ENCODE measurements at regions not wholly inside any gene's neighbourhood (a gene's known extent, or its start where the extent isn't known, plus 50 kb on each side); places are given as distances from the start of the nearest gene placed in this dataset.
"Not testable (repeated sequence)": the region's sequence is repeated elsewhere in the genome, so short reads cannot be mapped to it uniquely, and the experiment has no call there.

- H3K27me3 ChIP-seq = no peaks in the 10 kb centered on the region
- H3K36me3 ChIP-seq = no peaks in the 10 kb centered on the region
- no peak overlapping the region for H3K4me3 ChIP-seq
- no peak for TF ChIP-seq Cebpa-rat (IDR thresholded peaks at IDR 0.05)
- H3K9ac ChIP-seq = no peak overlapping the region
- H3K4me1 ChIP-seq = peaks cover 15 to 67% (median 52%) of the 10 kb centered on the region in 10 experiments
- H4K20me1 ChIP-seq = no peaks in the 10 kb centered on the region
- peak overlapping the region in 7 of 11 experiments; percentile 16 to 86 (median 78); a peak in 12 of 22 replicates for H3K4me2 ChIP-seq
- peaks cover 0 to 14% (median 8%) of the 10 kb centered on the region in 11 experiments; a peak in 16 of 22 replicates for H3K9me3 ChIP-seq (replicated peaks in 1 of 11)
- peak overlapping the region in 4 of 11 experiments; percentile 80 to 82 (median 80); a peak in 6 of 22 replicates for H3K27ac ChIP-seq
Observed at GRCh38 chr17:56718515-56718914, 115.2 kb downstream of the C17orf67 start.

- Histone ChIP-seq H3K4me2 (no peak overlapping the region), H4K20me1 (no peaks in the 10 kb centered on the region), H3K27me3 (no peaks in the 10 kb centered on the region), H3K36me3 (no peaks in the 10 kb centered on the region), H3K27ac (no peak overlapping the region), H3K4me1 (peaks cover 0 to 32% (median 21%) of the 10 kb centered on the region in 10 experiments; a peak in 14 of 20 replicates), H3K9ac (no peak overlapping the region), H3K4me3 (no peak overlapping the region), H3K9me3 (replicated peaks in 1 of 11) (no peaks in the 10 kb centered on the region)
- no peak for TF ChIP-seq Cebpa-rat (IDR thresholded peaks at IDR 0.05)
Observed at GRCh38 chr17:56723421-56723820, 110.3 kb downstream of the C17orf67 start.

GRCh38 chr17:56724664-56725063 lies 109.1 kb downstream of the C17orf67 start:
- H3K9me3 ChIP-seq (replicated peaks in 1 of 11) = no peaks in the 10 kb centered on the region
- no peak for TF ChIP-seq Cebpa-rat (IDR thresholded peaks at IDR 0.05)
- H4K20me1 ChIP-seq = no peaks in the 10 kb centered on the region
- peaks cover 0 to 20% (median 15%) of the 10 kb centered on the region in 10 experiments; a peak in 14 of 20 replicates for H3K4me1 ChIP-seq
- H3K4me3 ChIP-seq = no peak overlapping the region
- H3K27me3 ChIP-seq = no peaks in the 10 kb centered on the region
- no peak overlapping the region for H3K9ac ChIP-seq
- no peaks in the 10 kb centered on the region for H3K36me3 ChIP-seq
- no peak overlapping the region for H3K27ac ChIP-seq
- H3K4me2 ChIP-seq = no peak overlapping the region

GRCh38 chr17:56725144-56725543 lies 108.6 kb downstream of the C17orf67 start:
- H3K4me1 ChIP-seq = peaks cover 0 to 15% (median 10%) of the 10 kb centered on the region in 10 experiments; a peak in 14 of 20 replicates
- H3K4me2 ChIP-seq = no peak overlapping the region
- no peak for TF ChIP-seq Cebpa-rat (IDR thresholded peaks at IDR 0.05)
- H3K36me3 ChIP-seq = no peaks in the 10 kb centered on the region
- H4K20me1 ChIP-seq = no peaks in the 10 kb centered on the region
- H3K27ac ChIP-seq = no peak overlapping the region
- no peaks in the 10 kb centered on the region for H3K9me3 ChIP-seq (replicated peaks in 1 of 11)
- H3K4me3 ChIP-seq = no peak overlapping the region
- no peak overlapping the region for H3K9ac ChIP-seq
- H3K27me3 ChIP-seq = no peaks in the 10 kb centered on the region

GRCh38 chr17:56727876-56728617 lies 105.7 kb downstream of the C17orf67 start:
- no peak overlapping the region for H3K4me3 ChIP-seq
- no peak for TF ChIP-seq Cebpa-rat (IDR thresholded peaks at IDR 0.05)

GRCh38 chr17:56731096-56731495 lies 102.6 kb downstream of the C17orf67 start:
- H4K20me1 ChIP-seq, H3K36me3 ChIP-seq: not testable (repeated sequence)

More at GRCh38 chr17:56727876-56728617, 105.7 kb downstream of the C17orf67 start:
- Histone ChIP-seq H3K27me3 (no peaks in the 10 kb centered on the region), H3K4me1 (no peaks in the 10 kb centered on the region), H3K36me3 (no peaks in the 10 kb centered on the region), H4K20me1 (no peaks in the 10 kb centered on the region), H3K9me3 (replicated peaks in 1 of 11) (peaks cover 0 to 9% (median 2%) of the 10 kb centered on the region in 11 experiments; a peak in 3 of 22 replicates), H3K27ac (no peak overlapping the region), H3K4me2 (no peak overlapping the region; a peak in 1 of 22 replicates), H3K9ac (no peak overlapping the region)

GRCh38 chr17:56733833-56734232 lies 99.9 kb downstream of the C17orf67 start:
- Histone ChIP-seq H3K27ac (no peak overlapping the region), H3K4me2 (no peak overlapping the region), H3K9me3 (replicated peaks in 1 of 11) (peaks cover 0 to 12% (median 5%) of the 10 kb centered on the region in 11 experiments; a peak in 6 of 22 replicates), H3K4me3 (no peak overlapping the region), H3K9ac (no peak overlapping the region), H3K36me3 (no peaks in the 10 kb centered on the region), H3K27me3 (no peaks in the 10 kb centered on the region), H4K20me1 (no peaks in the 10 kb centered on the region), H3K4me1 (peaks cover 18 to 27% (median 23%) of the 10 kb centered on the region in 10 experiments)
- no peak for TF ChIP-seq Cebpa-rat (IDR thresholded peaks at IDR 0.05)

More at GRCh38 chr17:56731096-56731495, 102.6 kb downstream of the C17orf67 start:
- not testable (repeated sequence) for H3K27me3 ChIP-seq, H3K4me1 ChIP-seq, H3K27ac ChIP-seq, H3K4me2 ChIP-seq, H3K4me3 ChIP-seq, H3K9ac ChIP-seq
- H3K9me3 ChIP-seq (replicated peaks in 1 of 11) = peaks cover 0 to 12% (median 5%) of the 10 kb centered on the region in 11 experiments; a peak in 6 of 22 replicates

GRCh38 chr17:56735842-56736241 lies 97.9 kb downstream of the C17orf67 start:
- Histone ChIP-seq H3K9ac (no peak overlapping the region), H4K20me1 (no peaks in the 10 kb centered on the region), H3K27ac (no peak overlapping the region), H3K36me3 (no peaks in the 10 kb centered on the region), H3K27me3 (no peaks in the 10 kb centered on the region), H3K4me3 (no peak overlapping the region), H3K4me2 (peak overlapping the region in 1 of 11 experiments; percentile 72; a peak in 1 of 22 replicates), H3K4me1 (peaks cover 18 to 36% (median 25%) of the 10 kb centered on the region in 10 experiments), H3K9me3 (replicated peaks in 1 of 11) (peaks cover 0 to 20% (median 5%) of the 10 kb centered on the region in 11 experiments; a peak in 8 of 22 replicates)
- TF ChIP-seq Cebpa-rat (IDR thresholded peaks at IDR 0.05) = no peak

- no peaks in the 10 kb centered on the region for H3K36me3 ChIP-seq
- peak overlapping the region in 9 of 11 experiments; percentile 4 to 48 (median 31); a peak in 11 of 22 replicates for H3K9ac ChIP-seq
- peaks cover 19 to 39% (median 27%) of the 10 kb centered on the region in 10 experiments for H3K4me1 ChIP-seq
- H3K27ac ChIP-seq = peak overlapping the region in 9 of 11 experiments; percentile 24 to 66 (median 59); a peak in 15 of 22 replicates
- peaks cover under 1 to 29% (median 12%) of the 10 kb centered on the region in 11 experiments; a peak in 17 of 22 replicates for H3K9me3 ChIP-seq (replicated peaks in 1 of 11)
- H4K20me1 ChIP-seq = no peaks in the 10 kb centered on the region
- no peak overlapping the region for H3K4me3 ChIP-seq
- H3K27me3 ChIP-seq = no peaks in the 10 kb centered on the region
- peak overlapping the region; percentile 62 to 82 (median 72) for H3K4me2 ChIP-seq
- TF ChIP-seq Cebpa-rat (IDR thresholded peaks at IDR 0.05) = no peak
Observed at GRCh38 chr17:56737421-56738161, 96.1 kb downstream of the C17orf67 start.
